Fibroblast of the aortic adventitia (primary cell): ENCODE measurements at regions not wholly inside any gene's neighbourhood (a gene's known extent, or its start where the extent isn't known, plus 50 kb on each side); places are given as distances from the start of the nearest gene placed in this dataset.
A peak's percentile ranks its signal among the peaks of the same experiment; 100 is the strongest.
"Not testable (repeated sequence)": the region's sequence is repeated elsewhere in the genome, so short reads cannot be mapped to it uniquely, and the experiment has no call there.

ENCODE experiments used
- DNase-seq: peaks from one replicate; pipeline ENCODE4 v3.0.0-alpha.2; 2010; ENCODE audit warnings: low read depth
- H3K4me3 ChIP-seq: 2 replicates; pipeline ENCODE4 v1.5.1; 2011; ENCODE audit warnings: low read depth, mild to moderate bottlenecking, control low read depth, low read length, moderate library complexity
- CTCF ChIP-seq: IDR thresholded peaks from 2 replicates; pipeline ENCODE4 v1.5.1; 2011; ENCODE audit warnings: mild to moderate bottlenecking, low read length, control low read depth, inconsistent platforms; ENCODE audit not compliant: insufficient read depth

GRCh38 chr7:16089191-16089590 lies 332.1 kb downstream of the CRPPA start:
- no peak for TF ChIP-seq CTCF
- no peak overlapping the region for H3K4me3 ChIP-seq
- DNase-seq, result no peak

DNA sequence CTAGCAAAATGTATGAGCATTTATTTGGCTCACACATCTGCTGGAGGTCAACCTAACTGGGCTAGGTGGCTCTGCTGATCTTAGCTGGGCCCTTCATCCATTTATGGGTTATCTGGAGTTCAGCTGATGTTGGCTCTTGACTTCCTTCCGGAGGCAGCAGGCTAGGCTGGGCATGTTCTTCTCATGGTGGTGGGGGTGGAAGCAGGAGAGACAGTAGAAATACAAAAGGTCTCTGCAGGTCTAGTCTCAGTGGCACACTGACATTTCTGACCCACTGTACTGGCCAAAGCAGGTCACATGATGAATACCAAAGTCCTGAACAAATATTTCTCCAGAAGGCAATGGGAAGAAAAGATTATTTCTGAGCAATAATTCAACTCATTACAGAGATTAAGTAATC lies 334.6 kb downstream of the CRPPA start:
- DNase-seq, result no peak
- no peak for TF ChIP-seq CTCF

GRCh38 chr7:16085780-16086179 lies 335.6 kb downstream of the CRPPA start:
- DNase-seq, H3K4me3 ChIP-seq: not testable (repeated sequence)

More for the DNA sequence above, 334.6 kb downstream of the CRPPA start:
- no peak overlapping the region for H3K4me3 ChIP-seq

DNA sequence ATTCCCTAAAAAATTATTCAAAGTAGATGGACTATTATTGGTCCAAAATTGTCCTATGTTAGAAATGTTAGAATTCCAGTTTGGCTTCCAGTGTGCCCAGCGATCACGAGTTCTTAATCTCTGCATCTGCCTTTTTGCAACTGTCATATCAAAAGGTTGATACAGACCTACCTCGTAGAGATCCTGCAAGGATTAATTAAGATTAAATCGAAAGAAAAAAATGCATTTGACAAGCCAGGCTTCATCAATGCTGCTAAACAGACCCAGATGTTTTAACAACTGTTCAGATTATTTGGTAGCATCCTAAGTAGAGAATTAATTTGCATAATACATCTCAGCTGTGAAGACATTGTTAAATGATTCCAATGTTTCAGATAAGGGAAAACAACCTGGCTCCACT lies 336.5 kb downstream of the CRPPA start:
- H3K4me3 ChIP-seq, result no peak overlapping the region
- TF ChIP-seq CTCF, result no peak
- DNase-seq, result no peak

DNA sequence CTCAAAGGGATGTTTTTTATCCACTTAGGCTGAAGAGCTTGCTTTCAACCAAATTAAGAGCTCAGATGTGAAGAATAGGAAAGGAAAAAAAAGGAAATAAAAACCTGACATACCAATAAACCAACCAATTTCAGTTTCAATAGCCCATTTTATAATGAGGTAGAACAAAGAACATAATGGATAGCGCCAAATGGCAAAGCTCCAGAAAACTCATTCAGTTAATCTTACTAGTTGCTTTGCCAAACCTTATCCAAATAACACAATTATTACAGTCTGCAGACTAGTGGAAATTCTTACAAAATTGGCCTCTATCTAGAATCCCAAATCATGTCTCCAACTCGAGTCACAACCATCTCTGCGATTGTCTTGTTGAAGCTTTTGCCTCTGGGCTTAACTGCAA lies 337.0 kb downstream of the CRPPA start:
- TF ChIP-seq CTCF, result no peak
- peak; percentile 81 for DNase-seq
- no peak overlapping the region for H3K4me3 ChIP-seq

DNA sequence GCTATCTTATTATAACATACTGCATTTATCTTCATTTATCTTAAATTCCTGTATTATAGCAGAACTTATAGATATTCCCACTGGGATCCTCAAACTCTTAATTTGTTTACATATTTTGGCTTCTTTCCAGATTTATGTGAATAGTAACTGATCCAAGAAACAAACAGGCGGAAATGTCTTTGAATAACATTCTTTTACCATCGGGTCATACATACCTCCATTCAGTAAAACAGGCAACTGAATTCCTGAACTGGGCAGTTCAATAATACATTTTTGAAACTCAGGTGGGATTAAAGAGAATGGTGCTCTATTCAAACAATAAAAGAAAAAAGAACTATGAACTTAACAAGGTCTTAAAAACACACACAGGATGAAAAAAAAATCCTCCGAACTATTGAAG lies 337.4 kb downstream of the CRPPA start:
- TF ChIP-seq CTCF, result no peak
- DNase-seq, result no peak
- H3K4me3 ChIP-seq, result no peak overlapping the region

GRCh38 chr7:16080131-16080530 lies 341.2 kb downstream of the CRPPA start:
- DNase-seq, result no peak
- no peak for TF ChIP-seq CTCF
- H3K4me3 ChIP-seq, result no peak overlapping the region
